Progenitor cell of endocrine pancreas (in vitro differentiated cells): ENCODE measurements at regions not wholly inside any gene's neighbourhood (a gene's known extent, or its start where the extent isn't known, plus 50 kb on each side); places are given as distances from the start of the nearest gene placed in this dataset.

ENCODE experiments used
- DNase-seq: peaks from one replicate; pipeline ENCODE4 v3.0.0; 2021; ENCODE audit warnings: low spot score; ENCODE audit not compliant: unreplicated experiment
- H3K27ac Mint-ChIP-seq: 2 replicates; pipeline ENCODE4 v1.8.0; 2021; ENCODE audit warnings: mild to moderate bottlenecking, moderate library complexity, mixed read lengths
- H3K27me3 Mint-ChIP-seq: 2 replicates; pipeline ENCODE4 v1.8.0; 2021; ENCODE audit warnings: mixed read lengths
- H3K36me3 Mint-ChIP-seq: 2 replicates; pipeline ENCODE4 v1.8.0; 2022; ENCODE audit warnings: mixed read lengths; ENCODE audit not compliant: insufficient read depth
- H3K4me1 Mint-ChIP-seq: 2 replicates; pipeline ENCODE4 v1.8.0; 2021; ENCODE audit warnings: low read depth, mixed read lengths
- H3K4me3 Mint-ChIP-seq: 2 replicates; pipeline ENCODE4 v1.8.0; 2021; ENCODE audit warnings: low read depth, mild to moderate bottlenecking, moderate library complexity, mixed read lengths
- H3K9me3 Mint-ChIP-seq: 2 replicates; pipeline ENCODE4 v1.8.0; 2021; ENCODE audit warnings: low read depth, mixed read lengths
- TF ChIP-seq, protein P1 (sequence below): fragments of 200-600 bp; sonication (generic); IDR thresholded peaks from one replicate; pipeline ENCODE4 v1.5.0; 2021; ENCODE audit warnings: antibody characterized with exemption, mild to moderate bottlenecking; ENCODE audit not compliant: unreplicated experiment

GRCh38 chr6:2547355-2547754 is 203.4 kb downstream of the MYLK4 start:
- TF ChIP-seq, protein P1, sequence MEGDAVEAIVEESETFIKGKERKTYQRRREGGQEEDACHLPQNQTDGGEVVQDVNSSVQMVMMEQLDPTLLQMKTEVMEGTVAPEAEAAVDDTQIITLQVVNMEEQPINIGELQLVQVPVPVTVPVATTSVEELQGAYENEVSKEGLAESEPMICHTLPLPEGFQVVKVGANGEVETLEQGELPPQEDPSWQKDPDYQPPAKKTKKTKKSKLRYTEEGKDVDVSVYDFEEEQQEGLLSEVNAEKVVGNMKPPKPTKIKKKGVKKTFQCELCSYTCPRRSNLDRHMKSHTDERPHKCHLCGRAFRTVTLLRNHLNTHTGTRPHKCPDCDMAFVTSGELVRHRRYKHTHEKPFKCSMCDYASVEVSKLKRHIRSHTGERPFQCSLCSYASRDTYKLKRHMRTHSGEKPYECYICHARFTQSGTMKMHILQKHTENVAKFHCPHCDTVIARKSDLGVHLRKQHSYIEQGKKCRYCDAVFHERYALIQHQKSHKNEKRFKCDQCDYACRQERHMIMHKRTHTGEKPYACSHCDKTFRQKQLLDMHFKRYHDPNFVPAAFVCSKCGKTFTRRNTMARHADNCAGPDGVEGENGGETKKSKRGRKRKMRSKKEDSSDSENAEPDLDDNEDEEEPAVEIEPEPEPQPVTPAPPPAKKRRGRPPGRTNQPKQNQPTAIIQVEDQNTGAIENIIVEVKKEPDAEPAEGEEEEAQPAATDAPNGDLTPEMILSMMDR, result no peak
- no peak overlapping the region for H3K4me3 Mint-ChIP-seq

GRCh38 chr6:2546901-2547300 is 203.8 kb downstream of the MYLK4 start:
- no peaks in the 10 kb centered on the region for H3K36me3 Mint-ChIP-seq
- H3K27ac Mint-ChIP-seq, result no peak overlapping the region
- H3K4me1 Mint-ChIP-seq, result no peaks in the 10 kb centered on the region
- peaks cover 10% of the 10 kb centered on the region for H3K9me3 Mint-ChIP-seq
- TF ChIP-seq, protein P1, result no peak
- no peaks in the 10 kb centered on the region for H3K27me3 Mint-ChIP-seq
- DNase-seq, result no peak
- H3K4me3 Mint-ChIP-seq, result no peak overlapping the region

More at GRCh38 chr6:2547355-2547754, 203.4 kb downstream of the MYLK4 start:
- no peaks in the 10 kb centered on the region for H3K4me1 Mint-ChIP-seq
- peaks cover 10% of the 10 kb centered on the region for H3K9me3 Mint-ChIP-seq
- no peak for DNase-seq
- no peaks in the 10 kb centered on the region for H3K27me3 Mint-ChIP-seq
- H3K36me3 Mint-ChIP-seq, result no peaks in the 10 kb centered on the region
- no peak overlapping the region for H3K27ac Mint-ChIP-seq

DNA sequence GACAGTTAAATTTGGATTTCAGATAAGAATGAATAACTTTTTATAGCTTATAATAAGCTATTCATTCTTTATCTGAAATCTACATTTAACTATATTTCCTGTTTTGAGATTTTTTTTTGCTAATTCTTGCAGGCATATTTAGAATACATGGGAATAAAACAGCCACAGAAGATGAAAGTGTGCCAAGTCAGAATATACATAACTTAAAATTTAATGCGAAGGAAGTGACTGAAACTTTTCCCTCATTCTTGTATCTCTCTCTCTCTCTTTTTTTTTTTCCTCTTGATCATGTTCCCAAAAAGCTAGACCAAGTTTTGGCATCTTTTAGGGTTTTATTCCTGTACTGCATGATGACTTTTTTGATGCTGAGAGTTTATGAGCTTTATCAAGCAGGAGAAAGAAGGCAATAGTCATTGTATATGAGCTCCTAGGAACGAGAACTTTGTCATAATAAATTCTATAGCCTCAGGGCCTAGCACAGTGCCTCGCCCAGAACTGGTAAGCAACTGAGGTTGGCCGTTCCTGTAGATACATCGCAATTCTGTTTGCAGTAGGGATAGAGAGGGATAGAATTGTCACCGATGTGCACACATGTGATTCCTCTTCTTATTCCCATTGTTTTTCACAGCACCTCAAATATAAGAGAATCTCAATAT is 205.2 kb downstream of the MYLK4 start:
- H3K27ac Mint-ChIP-seq, result no peak overlapping the region
- DNase-seq, result no peak
- no peaks in the 10 kb centered on the region for H3K4me1 Mint-ChIP-seq
- H3K4me3 Mint-ChIP-seq, result no peak overlapping the region
- H3K9me3 Mint-ChIP-seq, result peaks cover 10% of the 10 kb centered on the region
- H3K36me3 Mint-ChIP-seq, result no peaks in the 10 kb centered on the region
- no peaks in the 10 kb centered on the region for H3K27me3 Mint-ChIP-seq
- TF ChIP-seq, protein P1, result no peak

- Mint-ChIP-seq H3K9me3 (peaks cover 6% of the 10 kb centered on the region), H3K4me3 (no peak overlapping the region), H3K4me1 (no peaks in the 10 kb centered on the region), H3K36me3 (no peaks in the 10 kb centered on the region), H3K27me3 (no peaks in the 10 kb centered on the region), H3K27ac (no peak overlapping the region)
- TF ChIP-seq, protein P1, result no peak
- DNase-seq, result no peak
These were observed 207.4 kb downstream of the MYLK4 start for GRCh38 chr6:2543321-2543720.

DNA sequence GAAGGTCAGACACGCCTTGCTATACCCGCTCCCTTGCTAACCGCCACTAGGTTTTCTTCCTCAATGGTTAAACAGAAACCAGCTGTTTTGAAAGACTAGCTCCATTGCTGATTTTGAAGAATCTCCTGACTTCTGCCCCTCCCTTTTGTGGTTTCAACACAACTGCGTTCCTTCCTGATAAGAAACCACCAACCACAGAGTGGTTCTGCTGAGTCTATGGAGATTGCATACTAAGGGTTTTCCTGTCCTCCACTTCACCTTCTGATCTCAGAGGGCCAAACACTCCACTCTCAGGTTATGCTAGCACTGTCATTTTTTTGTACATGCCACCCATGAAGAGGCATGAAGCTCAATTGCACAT is 207.9 kb downstream of the MYLK4 start:
- Mint-ChIP-seq H3K9me3 (peaks cover 5% of the 10 kb centered on the region), H3K27ac (no peak overlapping the region), H3K4me1 (no peaks in the 10 kb centered on the region), H3K4me3 (no peak overlapping the region), H3K36me3 (no peaks in the 10 kb centered on the region), H3K27me3 (no peaks in the 10 kb centered on the region)
- TF ChIP-seq, protein P1, result no peak
- DNase-seq, result no peak
